PC-9 (cell line): ENCODE measurements at regions not wholly inside any gene's neighbourhood (a gene's known extent, or its start where the extent isn't known, plus 50 kb on each side); places are given as distances from the start of the nearest gene placed in this dataset.

Experiments
- EZH2 ChIP-seq: fragments of 200-600 bp; sonication (generic); IDR thresholded peaks from 2 replicates; pipeline ENCODE4 v1.8.0; 2017; ENCODE audit warnings: antibody characterized with exemption, low read depth
- TF ChIP-seq, protein P1 (sequence below): fragments of 200-600 bp; sonication (generic); conservative IDR thresholded peaks from 2 replicates; pipeline ENCODE4 v1.6.1; 2017; ENCODE audit warnings: mixed run types, antibody characterized with exemption, mild to moderate bottlenecking, moderate library complexity

DNA sequence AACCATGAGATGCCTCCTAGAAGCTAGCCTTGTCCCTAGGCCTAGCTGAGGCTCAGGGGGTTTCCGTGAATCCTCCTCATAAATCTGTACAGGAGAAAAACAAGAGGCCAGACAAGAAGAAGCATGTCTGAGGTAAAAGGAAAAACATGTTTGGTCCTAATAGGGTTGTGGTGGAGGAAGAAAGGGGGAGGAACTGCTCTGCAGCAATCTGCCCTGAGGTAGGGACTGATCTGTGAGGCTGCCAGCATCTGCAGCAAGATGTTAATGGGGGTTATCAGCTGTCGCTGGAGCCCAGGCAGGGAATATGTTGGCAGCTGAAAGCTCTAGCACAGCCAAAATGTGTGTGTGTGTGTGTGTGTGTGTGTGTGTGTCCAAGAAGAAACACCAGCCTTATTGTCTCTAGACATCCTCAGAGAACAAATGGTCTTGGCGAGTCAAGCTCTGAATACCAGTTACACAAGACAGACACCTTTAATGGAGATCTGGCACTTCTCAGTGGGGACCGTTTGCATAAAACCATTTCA is 218.5 kb downstream of the NUAK1 start:
- no peak for TF ChIP-seq EZH2
- TF ChIP-seq, protein P1, sequence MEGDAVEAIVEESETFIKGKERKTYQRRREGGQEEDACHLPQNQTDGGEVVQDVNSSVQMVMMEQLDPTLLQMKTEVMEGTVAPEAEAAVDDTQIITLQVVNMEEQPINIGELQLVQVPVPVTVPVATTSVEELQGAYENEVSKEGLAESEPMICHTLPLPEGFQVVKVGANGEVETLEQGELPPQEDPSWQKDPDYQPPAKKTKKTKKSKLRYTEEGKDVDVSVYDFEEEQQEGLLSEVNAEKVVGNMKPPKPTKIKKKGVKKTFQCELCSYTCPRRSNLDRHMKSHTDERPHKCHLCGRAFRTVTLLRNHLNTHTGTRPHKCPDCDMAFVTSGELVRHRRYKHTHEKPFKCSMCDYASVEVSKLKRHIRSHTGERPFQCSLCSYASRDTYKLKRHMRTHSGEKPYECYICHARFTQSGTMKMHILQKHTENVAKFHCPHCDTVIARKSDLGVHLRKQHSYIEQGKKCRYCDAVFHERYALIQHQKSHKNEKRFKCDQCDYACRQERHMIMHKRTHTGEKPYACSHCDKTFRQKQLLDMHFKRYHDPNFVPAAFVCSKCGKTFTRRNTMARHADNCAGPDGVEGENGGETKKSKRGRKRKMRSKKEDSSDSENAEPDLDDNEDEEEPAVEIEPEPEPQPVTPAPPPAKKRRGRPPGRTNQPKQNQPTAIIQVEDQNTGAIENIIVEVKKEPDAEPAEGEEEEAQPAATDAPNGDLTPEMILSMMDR = no peak
